PFSK-1 (cell line): ENCODE measurements at regions not wholly inside any gene's neighbourhood (a gene's known extent, or its start where the extent isn't known, plus 50 kb on each side); places are given as distances from the start of the nearest gene placed in this dataset.

Experiments
- FOXP2 ChIP-seq: optimal IDR thresholded peaks from 2 replicates; pipeline ENCODE3; 2011; ENCODE audit warnings: borderline replicate concordance, control low read depth, inconsistent platforms; ENCODE audit not compliant: insufficient read depth; ENCODE audit errors: extremely low read length, extremely low read depth
- POLR2AphosphoS5 ChIP-seq: IDR thresholded peaks from 2 replicates; pipeline ENCODE4 v1.6.1; 2012; ENCODE audit warnings: low read depth, mild to moderate bottlenecking, control low read depth, low read length, moderate library complexity
- SIN3A ChIP-seq: IDR thresholded peaks from 2 replicates; pipeline ENCODE4 v1.6.1; 2012; ENCODE audit warnings: mild to moderate bottlenecking, low read length, moderate library complexity, borderline replicate concordance; ENCODE audit not compliant: insufficient read depth
- TAF1 ChIP-seq: IDR thresholded peaks from 2 replicates; pipeline ENCODE4 v1.6.1; 2012; ENCODE audit warnings: low read length, control low read depth, borderline replicate concordance; ENCODE audit not compliant: insufficient read depth
- TF ChIP-seq, protein P1 (sequence below), 2 experiments: IDR thresholded peaks; 2 replicates each; pipeline versions ENCODE4 v1.6.1 to v1.8.0; 2011 to 2012; ENCODE audit warnings: low read depth in 2 of 2, low read length in 2 of 2, control low read depth in 1 of 2, inconsistent platforms in 1 of 2, mild to moderate bottlenecking in 1 of 2, moderate library complexity in 1 of 2; ENCODE audit not compliant: insufficient read depth in 1 of 2

DNA sequence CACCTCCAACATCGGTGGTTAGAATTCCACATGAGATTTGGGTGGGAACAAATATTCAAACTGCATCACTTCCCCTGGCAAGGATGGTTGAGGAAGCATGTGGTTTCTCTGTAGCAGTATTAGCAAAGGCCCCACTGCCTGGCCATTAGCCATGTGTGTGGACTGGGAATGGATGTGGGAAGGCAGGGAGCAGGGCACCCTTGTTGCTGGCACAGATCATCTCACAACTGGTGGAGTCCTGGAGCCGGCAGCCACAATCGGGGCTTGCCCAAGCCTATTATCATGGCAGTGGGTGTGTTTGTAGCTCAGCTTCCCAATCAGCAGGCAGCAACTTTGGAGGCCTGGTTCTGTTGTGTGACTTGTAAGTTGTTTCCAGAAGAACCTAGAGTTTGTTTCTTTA lies 391.9 kb downstream of the DLEU7 start:
- TF ChIP-seq SIN3A (no peak), TAF1 (no peak), POLR2AphosphoS5 (no peak), FOXP2 (no peak)
- TF ChIP-seq, protein P1, sequence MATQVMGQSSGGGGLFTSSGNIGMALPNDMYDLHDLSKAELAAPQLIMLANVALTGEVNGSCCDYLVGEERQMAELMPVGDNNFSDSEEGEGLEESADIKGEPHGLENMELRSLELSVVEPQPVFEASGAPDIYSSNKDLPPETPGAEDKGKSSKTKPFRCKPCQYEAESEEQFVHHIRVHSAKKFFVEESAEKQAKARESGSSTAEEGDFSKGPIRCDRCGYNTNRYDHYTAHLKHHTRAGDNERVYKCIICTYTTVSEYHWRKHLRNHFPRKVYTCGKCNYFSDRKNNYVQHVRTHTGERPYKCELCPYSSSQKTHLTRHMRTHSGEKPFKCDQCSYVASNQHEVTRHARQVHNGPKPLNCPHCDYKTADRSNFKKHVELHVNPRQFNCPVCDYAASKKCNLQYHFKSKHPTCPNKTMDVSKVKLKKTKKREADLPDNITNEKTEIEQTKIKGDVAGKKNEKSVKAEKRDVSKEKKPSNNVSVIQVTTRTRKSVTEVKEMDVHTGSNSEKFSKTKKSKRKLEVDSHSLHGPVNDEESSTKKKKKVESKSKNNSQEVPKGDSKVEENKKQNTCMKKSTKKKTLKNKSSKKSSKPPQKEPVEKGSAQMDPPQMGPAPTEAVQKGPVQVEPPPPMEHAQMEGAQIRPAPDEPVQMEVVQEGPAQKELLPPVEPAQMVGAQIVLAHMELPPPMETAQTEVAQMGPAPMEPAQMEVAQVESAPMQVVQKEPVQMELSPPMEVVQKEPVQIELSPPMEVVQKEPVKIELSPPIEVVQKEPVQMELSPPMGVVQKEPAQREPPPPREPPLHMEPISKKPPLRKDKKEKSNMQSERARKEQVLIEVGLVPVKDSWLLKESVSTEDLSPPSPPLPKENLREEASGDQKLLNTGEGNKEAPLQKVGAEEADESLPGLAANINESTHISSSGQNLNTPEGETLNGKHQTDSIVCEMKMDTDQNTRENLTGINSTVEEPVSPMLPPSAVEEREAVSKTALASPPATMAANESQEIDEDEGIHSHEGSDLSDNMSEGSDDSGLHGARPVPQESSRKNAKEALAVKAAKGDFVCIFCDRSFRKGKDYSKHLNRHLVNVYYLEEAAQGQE (IDR thresholded peaks at IDR 0.05; ENCODE audit: insufficient read depth in 1 of 2, low read depth in 2 of 2, low read length in 2 of 2), result no peak
